ENCODE measurements at regions not wholly inside any gene's neighbourhood (a gene's known extent, or its start where the extent isn't known, plus 50 kb on each side); places are given as distances from the start of the nearest gene placed in this dataset.
"Not testable (repeated sequence)": the region's sequence is repeated elsewhere in the genome, so short reads cannot be mapped to it uniquely, and the experiment has no call there.

DNA sequence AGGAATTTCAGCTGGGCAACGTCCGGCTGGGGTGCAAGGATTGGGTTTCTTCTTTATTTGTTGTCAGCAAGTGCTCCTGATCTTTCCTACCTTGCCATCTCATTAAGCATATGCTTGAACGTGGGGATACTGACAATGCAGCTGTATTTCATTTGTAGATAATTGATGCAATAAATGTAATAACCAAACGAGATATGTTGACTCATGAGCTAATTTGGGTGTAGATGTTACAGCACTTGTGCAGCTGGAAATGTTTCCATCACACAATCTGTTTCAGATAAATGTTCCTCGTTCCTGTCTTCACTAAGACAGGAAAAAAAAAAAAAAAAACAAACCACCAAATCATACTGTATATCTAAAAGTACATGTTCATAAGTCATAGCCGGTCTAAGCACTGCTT lies 123.8 kb downstream of the DMRT2 start:
- H2AFZ ChIP-seq (ENCODE audit: low read depth, low read length): no peak overlapping the region
- DNase-seq: no peak

DNA sequence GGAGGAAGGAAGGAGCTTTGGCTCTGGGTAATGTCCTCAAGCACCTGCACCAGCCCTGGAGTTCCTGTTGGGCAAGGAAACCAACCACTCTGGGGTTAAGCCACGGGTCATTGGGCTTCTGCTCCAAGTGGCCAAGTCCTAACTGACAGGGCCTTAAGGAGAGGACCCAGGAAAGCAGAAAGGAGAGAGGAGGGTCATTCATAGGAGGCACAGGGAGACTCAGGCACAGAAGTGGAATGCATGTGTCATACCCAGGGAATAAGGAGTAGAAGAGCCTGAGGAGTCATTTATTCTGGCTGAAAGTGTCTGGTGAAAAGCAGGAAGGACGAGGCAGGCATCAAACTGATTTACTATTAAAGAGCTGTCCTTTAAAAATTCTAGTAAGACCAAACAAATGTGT lies 129.2 kb downstream of the DMRT2 start:
- ATAC-seq (ENCODE audit: insufficient read depth, low read depth) (no peak), DNase-seq (no peak)
- no peak overlapping the region for H3K4me2 ChIP-seq (ENCODE audit: insufficient read depth, low read length)
- no peaks in the 10 kb centered on the region for H4K20me1 ChIP-seq (ENCODE audit: insufficient read depth, low read length)
- no peaks in the 10 kb centered on the region for H3K79me2 ChIP-seq (ENCODE audit: insufficient read depth, low read length)
- H3K36me3 ChIP-seq (ENCODE audit: insufficient read depth, low read length): no peaks in the 10 kb centered on the region
- no peak overlapping the region for H3K4me3 ChIP-seq (ENCODE audit: low read depth in 1 of 2, low read length in 2 of 2)
- no peak overlapping the region for H2AFZ ChIP-seq (ENCODE audit: low read depth, low read length)
- H3K27me3 ChIP-seq (ENCODE audit: insufficient read depth, low read length, poor library complexity): no peaks in the 10 kb centered on the region
- H3K9me3 ChIP-seq (ENCODE audit: insufficient read depth, low read length, severe bottlenecking): no peaks in the 10 kb centered on the region
- TF ChIP-seq EZH2 (IDR thresholded peaks at IDR 0.05; ENCODE audit: borderline replicate concordance, low read depth, low read length, severe bottlenecking) (no peak), CTCF (IDR thresholded peaks at IDR 0.05; ENCODE audit: borderline replicate concordance, extremely low read depth, low read length, poor library complexity, severe bottlenecking) (no peak)
- no peak overlapping the region for H3K27ac ChIP-seq (ENCODE audit: low read length)
- H3K9ac ChIP-seq (ENCODE audit: low read depth, low read length): no peak overlapping the region
- H3K4me1 ChIP-seq (ENCODE audit: insufficient read depth, low read length): no peaks in the 10 kb centered on the region

More for the DNA sequence above, 123.8 kb downstream of the DMRT2 start:
- no peaks in the 10 kb centered on the region for H3K36me3 ChIP-seq (ENCODE audit: insufficient read depth, low read length)
- H3K9me3 ChIP-seq (ENCODE audit: insufficient read depth, low read length, severe bottlenecking): no peaks in the 10 kb centered on the region
- H3K4me1 ChIP-seq (ENCODE audit: insufficient read depth, low read length): no peaks in the 10 kb centered on the region
- H3K9ac ChIP-seq (ENCODE audit: low read depth, low read length): no peak overlapping the region
- no peaks in the 10 kb centered on the region for H3K27me3 ChIP-seq (ENCODE audit: insufficient read depth, low read length, poor library complexity)
- TF ChIP-seq CTCF (IDR thresholded peaks at IDR 0.05; ENCODE audit: borderline replicate concordance, extremely low read depth, low read length, poor library complexity, severe bottlenecking) (no peak), EZH2 (IDR thresholded peaks at IDR 0.05; ENCODE audit: borderline replicate concordance, low read depth, low read length, severe bottlenecking) (no peak)
- H3K27ac ChIP-seq (ENCODE audit: low read length): no peak overlapping the region
- no peaks in the 10 kb centered on the region for H3K79me2 ChIP-seq (ENCODE audit: insufficient read depth, low read length)
- no peak for ATAC-seq (ENCODE audit: insufficient read depth, low read depth)
- no peak overlapping the region for H3K4me3 ChIP-seq (ENCODE audit: low read depth in 1 of 2, low read length in 2 of 2)
- no peak overlapping the region for H3K4me2 ChIP-seq (ENCODE audit: insufficient read depth, low read length)
- H4K20me1 ChIP-seq (ENCODE audit: insufficient read depth, low read length): no peaks in the 10 kb centered on the region

- no peak for DNase-seq
- Histone ChIP-seq H3K27ac (ENCODE audit: low read length) (no peak overlapping the region), H3K79me2 (ENCODE audit: insufficient read depth, low read length) (no peaks in the 10 kb centered on the region), H3K4me3 (ENCODE audit: low read depth in 1 of 2, low read length in 2 of 2) (no peak overlapping the region), H3K9me3 (ENCODE audit: insufficient read depth, low read length, severe bottlenecking) (peaks cover 5% of the 10 kb centered on the region), H3K27me3 (ENCODE audit: insufficient read depth, low read length, poor library complexity) (no peaks in the 10 kb centered on the region), H3K9ac (ENCODE audit: low read depth, low read length) (no peak overlapping the region), H2AFZ (ENCODE audit: low read depth, low read length) (no peak overlapping the region), H3K4me2 (ENCODE audit: insufficient read depth, low read length) (no peak overlapping the region), H3K36me3 (ENCODE audit: insufficient read depth, low read length) (no peaks in the 10 kb centered on the region), H3K4me1 (ENCODE audit: insufficient read depth, low read length) (no peaks in the 10 kb centered on the region), H4K20me1 (ENCODE audit: insufficient read depth, low read length) (no peaks in the 10 kb centered on the region)
- no peak for TF ChIP-seq EZH2 (IDR thresholded peaks at IDR 0.05; ENCODE audit: borderline replicate concordance, low read depth, low read length, severe bottlenecking)
- no peak for TF ChIP-seq CTCF (IDR thresholded peaks at IDR 0.05; ENCODE audit: borderline replicate concordance, extremely low read depth, low read length, poor library complexity, severe bottlenecking)
- ATAC-seq (ENCODE audit: insufficient read depth, low read depth): no peak
Measured at GRCh38 chr9:1184146-1184545, 134.0 kb downstream of the DMRT2 start.

- not testable (repeated sequence) for ATAC-seq (ENCODE audit: insufficient read depth, low read depth); DNase-seq; H3K27ac ChIP-seq (ENCODE audit: low read length); H3K79me2 ChIP-seq (ENCODE audit: insufficient read depth, low read length); H2AFZ ChIP-seq (ENCODE audit: low read depth, low read length); H3K36me3 ChIP-seq (ENCODE audit: insufficient read depth, low read length); H3K4me3 ChIP-seq (ENCODE audit: low read depth in 1 of 2, low read length in 2 of 2); H3K4me1 ChIP-seq (ENCODE audit: insufficient read depth, low read length); H3K27me3 ChIP-seq (ENCODE audit: insufficient read depth, low read length, poor library complexity); H3K9me3 ChIP-seq (ENCODE audit: insufficient read depth, low read length, severe bottlenecking); H3K4me2 ChIP-seq (ENCODE audit: insufficient read depth, low read length); H4K20me1 ChIP-seq (ENCODE audit: insufficient read depth, low read length); H3K9ac ChIP-seq (ENCODE audit: low read depth, low read length)
Measured at GRCh38 chr9:1187137-1187536, 137.0 kb downstream of the DMRT2 start.

- H3K4me2 ChIP-seq (ENCODE audit: insufficient read depth, low read length); H2AFZ ChIP-seq (ENCODE audit: low read depth, low read length); H3K27me3 ChIP-seq (ENCODE audit: insufficient read depth, low read length, poor library complexity); ATAC-seq (ENCODE audit: insufficient read depth, low read depth); H4K20me1 ChIP-seq (ENCODE audit: insufficient read depth, low read length); DNase-seq; H3K4me3 ChIP-seq (ENCODE audit: low read depth in 1 of 2, low read length in 2 of 2); H3K79me2 ChIP-seq (ENCODE audit: insufficient read depth, low read length); H3K9me3 ChIP-seq (ENCODE audit: insufficient read depth, low read length, severe bottlenecking); H3K4me1 ChIP-seq (ENCODE audit: insufficient read depth, low read length); H3K27ac ChIP-seq (ENCODE audit: low read length); H3K9ac ChIP-seq (ENCODE audit: low read depth, low read length); H3K36me3 ChIP-seq (ENCODE audit: insufficient read depth, low read length): not testable (repeated sequence)
Measured at GRCh38 chr9:1195636-1196035, 145.5 kb downstream of the DMRT2 start.

Data from DND-41 (cell line).